GM19452 (cell line): ENCODE measurements at regions not wholly inside any gene's neighbourhood (a gene's known extent, or its start where the extent isn't known, plus 50 kb on each side); places are given as distances from the start of the nearest gene placed in this dataset.
"Not testable (repeated sequence)": the region's sequence is repeated elsewhere in the genome, so short reads cannot be mapped to it uniquely, and the experiment has no call there.

Source experiments
- ATAC-seq: cut with Tn5 transposase; IDR thresholded peaks from one replicate; pipeline ENCODE4 v1.9.1; 2021; ENCODE audit not compliant: unreplicated experiment

- ATAC-seq = no peak
Observed at GRCh38 chr11:90496722-90497121, 273.9 kb upstream of the CHORDC1 start.

- ATAC-seq = no peak
Observed at GRCh38 chr11:90493379-90493778, 270.5 kb upstream of the CHORDC1 start.

GRCh38 chr11:90491466-90491865, 268.6 kb upstream of the CHORDC1 start:
- no peak for ATAC-seq

- ATAC-seq = peak; percentile 64
Observed at GRCh38 chr11:90476442-90477007, 253.7 kb upstream of the CHORDC1 start.

GRCh38 chr11:90468923-90469322, 246.1 kb upstream of the CHORDC1 start:
- no peak for ATAC-seq

GRCh38 chr11:90465553-90465952, 242.7 kb upstream of the CHORDC1 start:
- ATAC-seq = no peak

- not testable (repeated sequence) for ATAC-seq
Observed at GRCh38 chr11:90455347-90455920, 232.6 kb upstream of the CHORDC1 start.

GRCh38 chr11:90453525-90453924, 230.7 kb upstream of the CHORDC1 start:
- no peak for ATAC-seq

- ATAC-seq = no peak
Observed at GRCh38 chr11:90449606-90450005, 226.8 kb upstream of the CHORDC1 start.

GRCh38 chr11:90448256-90448655, 225.4 kb upstream of the CHORDC1 start:
- no peak for ATAC-seq

GRCh38 chr11:90447618-90448017, 224.8 kb upstream of the CHORDC1 start:
- ATAC-seq = no peak

- ATAC-seq = no peak
Observed at GRCh38 chr11:90446207-90446606, 223.4 kb upstream of the CHORDC1 start.

- ATAC-seq = no peak
Observed at GRCh38 chr11:90438069-90438468, 215.2 kb upstream of the CHORDC1 start.

- ATAC-seq = no peak
Observed at GRCh38 chr11:90434858-90435257, 212.0 kb upstream of the CHORDC1 start.

- no peak for ATAC-seq
Observed at GRCh38 chr11:90428836-90429235, 206.0 kb upstream of the CHORDC1 start.

GRCh38 chr11:90426442-90426841, 203.6 kb upstream of the CHORDC1 start:
- no peak for ATAC-seq

- ATAC-seq = no peak
Observed at GRCh38 chr11:90423378-90423777, 200.5 kb upstream of the CHORDC1 start.

- not testable (repeated sequence) for ATAC-seq
Observed at GRCh38 chr11:90422787-90423186, 199.9 kb upstream of the CHORDC1 start.

GRCh38 chr11:90414221-90414620, 191.4 kb upstream of the CHORDC1 start:
- no peak for ATAC-seq

GRCh38 chr11:90407350-90407749, 184.5 kb upstream of the CHORDC1 start:
- no peak for ATAC-seq

GRCh38 chr11:90392692-90393091, 169.8 kb upstream of the CHORDC1 start:
- ATAC-seq = no peak

- no peak for ATAC-seq
Observed at GRCh38 chr11:90391756-90392155, 168.9 kb upstream of the CHORDC1 start.

GRCh38 chr11:90380206-90380605, 157.4 kb upstream of the CHORDC1 start:
- no peak for ATAC-seq
